ENCODE measurements at regions not wholly inside any gene's neighbourhood (a gene's known extent, or its start where the extent isn't known, plus 50 kb on each side); places are given as distances from the start of the nearest gene placed in this dataset.
A peak's percentile ranks its signal among the peaks of the same experiment; 100 is the strongest.

GRCh38 chr13:47459512-47459911 is 541.6 kb downstream of the SUCLA2 start:
- intact Hi-C loops (cut with DNase I): no loop called here
- no peak for DNase-seq
- 17 to 37% (median 30%) methylated on average over 2 of the region's 2 CpGs for WGBS, 4 donors

DNA sequence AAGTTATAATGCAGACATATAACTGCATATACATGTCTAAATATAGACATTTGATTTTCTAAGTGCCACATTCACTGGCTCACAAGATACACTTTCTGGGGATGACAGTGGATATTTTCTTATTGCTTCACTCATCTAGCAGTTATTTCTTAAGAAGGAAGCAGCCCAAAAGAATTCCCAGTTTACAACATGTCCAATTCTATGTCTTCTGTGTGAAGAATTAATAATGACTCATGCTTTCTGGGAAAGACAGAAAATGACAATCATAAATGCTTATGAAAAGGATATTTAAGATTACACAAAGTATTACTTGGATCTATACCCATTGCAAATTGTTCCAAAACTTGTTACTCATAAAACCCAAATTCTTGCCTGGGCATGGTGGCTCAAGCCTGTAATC is 543.4 kb downstream of the SUCLA2 start:
- Histone ChIP-seq H3K4me3 (no peak overlapping the region), H3K36me3 (replicated peaks in 1 of 2) (no peaks in the 10 kb centered on the region), H3K27me3 (no peaks in the 10 kb centered on the region), H3K9me3 (replicated peaks in 1 of 3) (no peaks in the 10 kb centered on the region), H3K27ac (no peak overlapping the region), H3K4me1 (replicated peaks in 1 of 2) (no peaks in the 10 kb centered on the region)
- intact Hi-C loops (cut with DNase I): no loop called here
- DNase-seq: no peak
- TF ChIP-seq, protein P1, sequence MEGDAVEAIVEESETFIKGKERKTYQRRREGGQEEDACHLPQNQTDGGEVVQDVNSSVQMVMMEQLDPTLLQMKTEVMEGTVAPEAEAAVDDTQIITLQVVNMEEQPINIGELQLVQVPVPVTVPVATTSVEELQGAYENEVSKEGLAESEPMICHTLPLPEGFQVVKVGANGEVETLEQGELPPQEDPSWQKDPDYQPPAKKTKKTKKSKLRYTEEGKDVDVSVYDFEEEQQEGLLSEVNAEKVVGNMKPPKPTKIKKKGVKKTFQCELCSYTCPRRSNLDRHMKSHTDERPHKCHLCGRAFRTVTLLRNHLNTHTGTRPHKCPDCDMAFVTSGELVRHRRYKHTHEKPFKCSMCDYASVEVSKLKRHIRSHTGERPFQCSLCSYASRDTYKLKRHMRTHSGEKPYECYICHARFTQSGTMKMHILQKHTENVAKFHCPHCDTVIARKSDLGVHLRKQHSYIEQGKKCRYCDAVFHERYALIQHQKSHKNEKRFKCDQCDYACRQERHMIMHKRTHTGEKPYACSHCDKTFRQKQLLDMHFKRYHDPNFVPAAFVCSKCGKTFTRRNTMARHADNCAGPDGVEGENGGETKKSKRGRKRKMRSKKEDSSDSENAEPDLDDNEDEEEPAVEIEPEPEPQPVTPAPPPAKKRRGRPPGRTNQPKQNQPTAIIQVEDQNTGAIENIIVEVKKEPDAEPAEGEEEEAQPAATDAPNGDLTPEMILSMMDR (IDR thresholded peaks at IDR 0.05): no peak
- TF ChIP-seq POLR2A (IDR thresholded peaks at IDR 0.05): no peak

More at GRCh38 chr13:47459512-47459911, 541.6 kb downstream of the SUCLA2 start:
- H3K36me3 ChIP-seq (replicated peaks in 1 of 2): no peaks in the 10 kb centered on the region
- H3K9me3 ChIP-seq (replicated peaks in 1 of 3): no peaks in the 10 kb centered on the region
- H3K27ac ChIP-seq: no peak overlapping the region
- H3K27me3 ChIP-seq: no peaks in the 10 kb centered on the region
- no peak overlapping the region for H3K4me3 ChIP-seq
- H3K4me1 ChIP-seq (replicated peaks in 1 of 2): no peaks in the 10 kb centered on the region
- TF ChIP-seq POLR2A (IDR thresholded peaks at IDR 0.05): no peak
- TF ChIP-seq, protein P1 (IDR thresholded peaks at IDR 0.05): peak in 2 of 6 experiments; percentile 18 to 30

- Histone ChIP-seq H3K4me1 (replicated peaks in 1 of 2) (no peaks in the 10 kb centered on the region), H3K27ac (no peak overlapping the region), H3K27me3 (no peaks in the 10 kb centered on the region), H3K36me3 (replicated peaks in 1 of 2) (no peaks in the 10 kb centered on the region), H3K9me3 (replicated peaks in 1 of 3) (no peaks in the 10 kb centered on the region), H3K4me3 (no peak overlapping the region)
- intact Hi-C loops (cut with DNase I): no loop called here
- no peak for TF ChIP-seq POLR2A (IDR thresholded peaks at IDR 0.05)
- TF ChIP-seq, protein P1 (IDR thresholded peaks at IDR 0.05): no peak
- DNase-seq: no peak
These were observed 545.4 kb downstream of the SUCLA2 start for GRCh38 chr13:47455626-47456025.

DNA sequence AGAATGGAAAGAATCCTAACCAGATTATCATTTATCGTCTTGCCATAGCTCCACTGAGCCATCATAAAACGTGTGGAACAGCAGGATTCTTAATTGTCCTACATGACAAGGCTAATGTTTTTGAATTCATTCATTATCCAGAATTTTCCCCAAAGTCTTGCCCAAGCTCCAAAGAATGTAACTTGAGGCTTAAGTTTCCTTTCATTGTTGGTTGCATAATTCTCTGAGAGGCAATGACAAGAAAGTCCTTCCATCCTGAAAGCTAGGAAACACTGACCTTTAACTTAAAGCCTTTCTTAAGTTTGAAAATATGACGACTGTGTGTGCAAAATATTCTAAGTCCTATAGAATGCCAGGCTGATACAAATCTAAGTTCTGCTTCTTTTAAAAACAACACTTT is 546.1 kb downstream of the SUCLA2 start:
- 56 to 62% (median 59%) methylated on average over 3 of the region's 3 CpGs for WGBS, 4 donors
- no peak for TF ChIP-seq POLR2A (IDR thresholded peaks at IDR 0.05)
- TF ChIP-seq, protein P1 (IDR thresholded peaks at IDR 0.05): no peak

More for the DNA sequence above, 546.1 kb downstream of the SUCLA2 start:
- Histone ChIP-seq H3K27ac (no peak overlapping the region), H3K9me3 (replicated peaks in 1 of 3) (no peaks in the 10 kb centered on the region), H3K27me3 (no peaks in the 10 kb centered on the region), H3K4me3 (no peak overlapping the region), H3K36me3 (replicated peaks in 1 of 2) (no peaks in the 10 kb centered on the region), H3K4me1 (replicated peaks in 1 of 2) (no peaks in the 10 kb centered on the region)
- intact Hi-C loops (cut with DNase I): no loop called here
- no peak for DNase-seq

All from adrenal gland (tissue), 9 donors.